Stimulated activated naive CD8-positive, alpha-beta T cell treated with anti-CD3 and anti-CD28 coated beads, Interleukin-15, amount 100 ng/mL, for 72 hours (primary cell): ENCODE measurements at regions not wholly inside any gene's neighbourhood (a gene's known extent, or its start where the extent isn't known, plus 50 kb on each side); places are given as distances from the start of the nearest gene placed in this dataset.
"Not testable (repeated sequence)": the region's sequence is repeated elsewhere in the genome, so short reads cannot be mapped to it uniquely, and the experiment has no call there.

Experiments used
- ATAC-seq: fragments of 150-1000 bp; cut with Tn5 transposase; 2 replicates; pipeline ENCODE4 v1.10.0; 2021; ENCODE audit warnings: mild to moderate bottlenecking, moderate library complexity
- DNase-seq, 2 donors: peaks; one replicate each; pipeline ENCODE4 v3.0.0; 2021 to 2022
- H3K27ac Mint-ChIP-seq, 2 donors: one replicate each; pipeline ENCODE4 v1.8.0; 2022; ENCODE audit warnings: mild to moderate bottlenecking in 2 of 2, mixed read lengths in 2 of 2, moderate library complexity in 2 of 2
- H3K27me3 Mint-ChIP-seq: one replicate; pipeline ENCODE4 v1.8.0; 2022; ENCODE audit warnings: mixed read lengths
- H3K4me1 Mint-ChIP-seq: one replicate; pipeline ENCODE4 v1.8.0; 2022; ENCODE audit warnings: mild to moderate bottlenecking, mixed read lengths
- H3K4me3 Mint-ChIP-seq, 2 donors: one replicate each; pipeline ENCODE4 v1.8.0; 2022; ENCODE audit warnings: mild to moderate bottlenecking in 2 of 2, mixed read lengths in 2 of 2, moderate library complexity in 1 of 2
- H3K9me3 Mint-ChIP-seq, 2 donors: one replicate each; pipeline ENCODE4 v1.8.0; 2022; ENCODE audit warnings: mixed read lengths in 2 of 2

DNA sequence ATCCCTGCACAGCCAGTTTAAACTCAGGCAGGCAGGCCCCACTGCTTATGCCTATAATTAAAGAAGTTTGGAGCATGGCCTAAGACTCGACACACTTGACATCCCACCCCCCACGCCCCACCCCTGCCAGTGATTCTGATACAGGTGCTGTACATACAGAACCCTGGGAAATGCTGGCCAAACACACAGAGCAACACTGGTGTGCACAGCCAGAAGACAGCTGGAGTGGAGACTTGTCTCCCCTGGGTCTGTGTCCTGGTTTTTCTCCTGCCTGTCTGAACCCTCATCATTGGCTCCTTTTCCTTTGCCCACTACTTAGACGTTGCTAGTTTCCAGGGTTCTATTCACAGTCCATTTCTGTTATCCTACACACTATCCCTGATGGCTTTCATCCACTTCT is 76.8 kb downstream of the DLEU7 start:
- H3K4me1 Mint-ChIP-seq: no peaks in the 10 kb centered on the region
- H3K27ac Mint-ChIP-seq: no peak overlapping the region
- no peak for ATAC-seq
- H3K4me3 Mint-ChIP-seq: no peak overlapping the region
- H3K9me3 Mint-ChIP-seq: peaks cover 0 to 6% of the 10 kb centered on the region in 2 donors
- no peak for DNase-seq
- H3K27me3 Mint-ChIP-seq: peaks cover 7% of the 10 kb centered on the region

DNA sequence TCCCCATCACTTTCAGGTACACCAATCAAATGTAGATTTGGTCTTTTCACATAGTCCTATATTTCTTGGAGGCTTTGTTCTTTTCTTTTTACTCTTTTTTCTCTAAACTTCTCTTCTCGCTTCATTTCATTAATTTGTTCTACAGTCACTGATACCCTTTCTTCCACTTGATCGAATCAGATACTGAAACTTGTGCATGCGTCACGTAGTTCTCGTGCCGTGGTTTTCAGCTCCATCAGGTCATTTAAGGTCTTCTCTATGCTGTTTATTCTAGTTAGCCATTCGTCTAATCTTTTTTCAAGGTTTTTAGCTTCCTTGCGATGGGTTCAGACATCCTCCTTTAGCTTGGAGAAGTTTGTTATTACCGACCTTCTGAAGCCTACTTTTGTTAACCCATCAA is 70.6 kb downstream of the DLEU7 start:
- DNase-seq, H3K4me3 Mint-ChIP-seq, ATAC-seq, H3K4me1 Mint-ChIP-seq, H3K27ac Mint-ChIP-seq: not testable (repeated sequence)
- peaks cover 18% of the 10 kb centered on the region for H3K27me3 Mint-ChIP-seq
- H3K9me3 Mint-ChIP-seq: peaks cover 9 to 12% of the 10 kb centered on the region in 2 donors
